ENCODE measurements at regions not wholly inside any gene's neighbourhood (a gene's known extent, or its start where the extent isn't known, plus 50 kb on each side); places are given as distances from the start of the nearest gene placed in this dataset.

DNA sequence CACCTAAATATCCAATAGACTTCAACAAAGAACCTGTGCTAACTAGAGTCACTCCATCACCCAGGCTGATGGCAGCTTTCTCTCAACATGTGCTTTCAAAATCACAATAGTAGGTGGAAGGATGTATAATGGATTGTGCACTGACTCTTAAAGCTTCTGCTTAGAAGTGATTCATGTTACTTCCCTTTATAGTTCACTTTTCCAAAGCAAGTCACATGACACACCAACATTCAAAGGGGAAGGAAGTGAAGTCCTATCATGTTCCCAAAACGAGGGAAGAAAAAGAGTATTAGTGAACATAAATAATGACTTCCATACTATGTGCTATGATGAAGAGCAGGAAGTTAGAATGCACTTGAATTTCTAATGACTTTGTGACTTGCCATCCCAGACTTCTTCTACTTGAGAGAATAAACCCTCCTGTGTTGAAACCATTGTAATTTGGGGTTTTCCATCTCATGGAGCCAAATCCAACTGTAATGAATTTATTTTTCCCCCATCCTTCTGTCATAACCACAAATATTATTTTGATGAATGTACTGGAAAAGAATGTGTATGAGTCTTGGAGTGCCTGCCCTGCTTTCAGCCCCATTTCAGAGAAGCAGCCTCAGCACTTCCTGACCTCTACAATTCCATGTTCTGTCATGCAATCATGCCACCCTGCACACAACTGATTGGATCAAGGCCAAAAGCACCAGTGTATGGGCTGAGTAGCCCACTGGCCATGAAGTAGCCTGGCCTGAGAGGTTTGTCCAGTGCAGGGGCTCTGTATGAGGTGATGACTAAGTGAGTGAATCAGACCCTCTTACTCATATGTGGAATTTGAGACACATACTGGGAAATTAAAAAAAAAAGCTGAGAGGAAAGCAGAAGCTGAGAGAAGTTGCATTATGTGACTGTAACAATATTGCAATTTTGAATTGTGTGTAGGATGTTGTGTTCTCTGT lies 525.9 kb upstream of the CLINT1 start:
- peak; percentile 44 for DNase-seq (ENCODE audit: low read depth, low spot score)
- peak overlapping the region; percentile 85 for H3K27ac ChIP-seq

DNA sequence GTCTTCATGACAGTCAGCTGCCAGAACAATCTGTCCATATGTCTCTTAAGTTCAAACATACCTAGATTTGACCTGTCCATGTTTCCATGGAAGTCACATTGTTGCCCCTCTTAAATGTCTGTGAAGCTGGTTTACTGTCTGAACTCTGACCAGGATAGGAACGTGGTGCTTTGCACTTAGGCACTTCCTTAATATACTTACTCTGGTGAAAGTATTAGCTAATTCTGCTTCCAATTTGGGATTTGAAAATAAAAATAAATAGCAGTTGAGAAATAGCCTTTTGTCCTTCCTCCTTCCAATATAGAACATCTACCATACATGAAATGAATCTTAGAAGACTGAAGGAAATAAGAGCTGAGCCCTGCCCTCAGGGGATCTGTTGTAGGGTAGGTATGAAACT lies 524.5 kb upstream of the CLINT1 start:
- DNase-seq (ENCODE audit: low read depth, low spot score): no peak
- peak overlapping the region; percentile 85 for H3K27ac ChIP-seq

DNA sequence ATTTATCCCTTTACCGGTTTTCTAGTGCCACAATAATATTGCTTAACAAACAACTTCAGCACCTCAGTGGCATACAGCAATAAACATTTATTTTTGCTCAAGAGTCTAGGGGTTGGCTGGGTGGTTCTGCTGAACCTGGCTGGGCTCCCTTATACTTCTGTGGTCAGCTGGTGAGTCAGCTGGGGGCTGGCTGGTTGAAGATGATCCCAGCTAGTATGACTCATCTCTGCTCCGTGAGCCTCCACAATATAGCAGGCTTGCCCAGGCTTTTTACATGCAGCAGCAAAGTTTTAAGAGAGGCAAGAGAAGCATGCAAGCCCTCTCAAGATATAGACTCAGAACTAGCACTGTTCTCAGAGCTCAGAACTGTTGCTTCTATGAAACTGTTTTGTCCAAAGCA lies 523.5 kb upstream of the CLINT1 start:
- DNase-seq (ENCODE audit: low read depth, low spot score): peak; percentile 78

DNA sequence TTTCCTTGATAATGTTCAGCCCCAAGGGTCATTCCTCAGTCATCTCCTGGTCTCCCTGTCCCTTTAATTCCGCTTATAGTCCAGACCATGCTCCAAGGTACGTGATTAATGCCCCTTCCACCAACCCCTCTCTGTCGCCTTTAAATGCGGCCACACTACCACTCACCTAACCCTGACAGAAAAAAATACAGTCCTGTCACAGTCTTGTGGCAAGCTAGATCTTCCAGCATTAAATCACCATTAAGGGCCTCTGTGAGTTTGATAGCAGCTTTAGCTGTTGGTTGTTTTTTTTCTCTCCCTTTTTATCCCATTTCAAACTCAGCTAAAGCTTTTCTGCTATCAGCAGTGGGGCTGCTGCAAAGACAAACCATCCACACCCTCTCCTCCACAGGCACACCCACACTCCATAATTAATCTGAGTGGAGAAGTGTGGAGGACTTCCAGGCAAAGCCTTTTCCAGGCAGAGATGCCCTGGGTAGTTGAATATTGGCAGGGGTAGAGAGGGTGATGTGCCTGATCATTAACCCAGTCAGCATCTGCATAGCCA lies 522.7 kb upstream of the CLINT1 start:
- DNase-seq (ENCODE audit: low read depth, low spot score): no peak
- no peak overlapping the region for H3K27ac ChIP-seq

More for the DNA sequence above, 523.5 kb upstream of the CLINT1 start:
- no peak overlapping the region for H3K27ac ChIP-seq

DNA sequence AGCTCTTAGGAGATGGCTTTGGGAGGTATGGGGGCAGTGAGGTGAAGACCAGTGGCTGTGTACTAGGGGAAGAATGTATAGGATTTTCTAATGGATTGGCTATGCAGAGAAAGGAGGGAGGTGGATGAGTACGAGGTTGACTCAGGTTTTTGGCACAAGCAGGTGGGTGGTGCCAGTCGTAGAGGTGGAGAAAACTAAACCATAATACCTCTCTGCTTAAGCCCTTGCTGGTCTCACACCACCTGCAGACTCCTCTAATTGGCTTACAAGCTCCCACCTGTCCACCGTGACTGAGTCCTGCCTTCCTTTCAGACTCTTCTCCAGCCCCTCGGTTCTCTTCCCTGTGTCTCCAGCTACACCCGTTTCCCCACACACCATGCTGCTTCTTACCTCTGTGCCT lies 521.7 kb upstream of the CLINT1 start:
- DNase-seq (ENCODE audit: low read depth, low spot score): peak; percentile 48
- H3K27ac ChIP-seq: no peak overlapping the region

DNA sequence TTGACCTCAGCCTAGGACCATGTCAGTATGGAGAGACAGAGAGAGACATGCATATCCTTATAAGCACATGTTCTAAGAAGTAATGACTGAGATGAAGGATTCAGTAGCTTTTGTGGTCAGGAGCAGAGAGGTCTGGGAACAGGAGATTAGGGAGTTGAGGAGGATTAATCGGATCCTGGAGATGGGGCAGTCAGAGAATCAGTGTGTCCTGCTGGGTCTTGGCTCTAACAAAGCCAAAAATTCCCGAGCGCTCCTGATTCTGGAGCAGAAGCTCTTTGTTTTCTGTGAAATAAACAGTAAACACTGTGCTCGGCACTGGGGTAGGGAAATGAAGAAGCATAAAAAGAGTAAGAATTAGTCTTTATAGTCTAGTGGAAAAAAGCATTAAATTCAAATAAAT lies 520.0 kb upstream of the CLINT1 start:
- H3K27ac ChIP-seq: no peak overlapping the region
- no peak for DNase-seq (ENCODE audit: low read depth, low spot score)

DNA sequence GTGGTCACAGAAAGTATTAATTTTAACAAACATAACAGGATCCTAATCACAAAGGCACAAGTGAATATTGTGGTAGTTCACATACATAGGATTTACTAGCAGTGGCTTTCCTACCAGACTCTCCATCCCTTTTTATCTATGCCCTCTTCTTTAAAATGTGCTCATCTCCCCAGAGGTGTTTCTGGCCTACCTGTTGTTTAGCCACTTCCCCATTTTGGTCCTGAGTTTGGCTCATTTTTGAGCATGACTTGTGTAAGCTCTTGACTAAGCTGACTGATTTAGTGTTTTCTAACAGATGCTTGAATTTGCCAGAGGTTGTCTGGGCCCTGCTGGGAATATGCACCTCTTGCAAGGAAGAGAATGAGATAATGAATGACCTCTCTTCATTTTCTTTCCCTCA lies 517.7 kb upstream of the CLINT1 start:
- no peak overlapping the region for H3K27ac ChIP-seq
- no peak for DNase-seq (ENCODE audit: low read depth, low spot score)

DNA sequence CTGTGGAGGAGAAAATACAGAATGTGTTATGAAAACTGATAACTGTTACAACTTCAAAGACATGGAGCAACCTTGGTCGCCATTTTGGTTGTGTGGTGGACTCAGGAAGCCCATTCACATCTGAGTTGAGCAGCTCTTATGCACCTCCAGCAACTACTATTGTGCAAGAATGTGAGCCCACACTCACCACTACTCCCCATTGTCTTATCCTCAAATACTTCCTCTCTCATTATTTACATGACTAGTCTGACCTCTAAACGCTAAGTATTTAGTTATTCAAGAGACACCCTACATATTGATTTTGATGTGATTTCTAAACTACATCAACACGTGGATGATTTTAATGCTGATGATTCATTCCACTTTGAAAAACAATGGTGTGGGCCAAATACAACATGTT lies 516.6 kb upstream of the CLINT1 start:
- no peak overlapping the region for H3K27ac ChIP-seq
- DNase-seq (ENCODE audit: low read depth, low spot score): no peak

DNA sequence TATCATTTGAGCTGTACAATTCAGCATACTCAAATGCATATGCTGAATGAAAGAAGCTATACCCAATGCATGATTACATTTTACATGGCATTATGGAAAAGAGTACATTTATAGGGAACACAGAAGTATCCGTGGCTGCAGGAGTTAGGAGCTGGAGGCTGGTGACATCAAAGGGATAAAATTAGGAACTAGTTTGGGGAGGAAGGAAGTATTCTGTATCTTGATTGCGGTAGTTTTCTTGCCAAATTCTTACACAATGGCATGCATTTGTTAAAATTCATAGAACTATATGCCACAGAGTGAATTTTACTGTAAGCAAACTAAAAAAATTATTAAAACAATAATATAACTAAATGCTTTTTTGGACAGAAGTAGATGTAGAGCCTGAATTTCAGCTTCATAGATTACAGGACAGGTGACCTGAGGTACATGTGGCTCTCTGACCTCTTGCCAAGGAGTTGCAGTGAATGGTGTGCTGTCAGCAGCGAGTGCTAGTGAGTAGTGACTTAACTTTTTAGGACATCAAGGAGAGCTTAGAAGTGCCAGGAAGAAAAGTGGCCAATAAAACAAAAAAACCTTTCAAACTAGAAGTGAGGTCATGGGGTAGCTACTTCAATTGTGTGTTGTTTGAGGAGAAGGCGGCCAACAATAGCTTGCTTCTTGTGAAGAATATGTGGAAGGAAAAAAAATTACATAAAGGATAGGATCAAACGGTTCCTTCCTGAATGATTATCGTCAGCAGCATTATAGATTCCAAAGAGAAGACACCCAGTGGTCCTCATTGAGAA lies 514.9 kb upstream of the CLINT1 start:
- no peak overlapping the region for H3K27ac ChIP-seq
- no peak for DNase-seq (ENCODE audit: low read depth, low spot score)

DNA sequence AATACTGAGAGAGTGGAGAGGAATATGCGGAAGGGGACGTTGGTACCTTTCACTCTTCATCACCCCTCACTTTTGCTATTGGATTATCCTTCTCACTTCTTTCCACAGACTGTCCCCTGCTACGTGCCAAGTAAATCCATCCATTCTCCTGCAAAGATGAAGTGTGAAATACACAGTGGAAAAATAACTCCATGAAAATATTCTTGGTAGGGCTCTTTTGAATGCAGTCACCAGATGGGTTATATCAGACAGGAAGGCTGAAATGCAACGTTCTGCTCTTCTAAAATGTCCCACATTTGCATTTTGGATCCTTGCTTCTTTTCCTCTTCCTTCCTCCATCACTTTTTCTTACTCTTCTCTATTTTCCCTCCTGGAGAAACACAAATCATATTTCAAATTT lies 510.3 kb upstream of the CLINT1 start:
- no peak for DNase-seq (ENCODE audit: low read depth, low spot score)
- no peak overlapping the region for H3K27ac ChIP-seq

DNA sequence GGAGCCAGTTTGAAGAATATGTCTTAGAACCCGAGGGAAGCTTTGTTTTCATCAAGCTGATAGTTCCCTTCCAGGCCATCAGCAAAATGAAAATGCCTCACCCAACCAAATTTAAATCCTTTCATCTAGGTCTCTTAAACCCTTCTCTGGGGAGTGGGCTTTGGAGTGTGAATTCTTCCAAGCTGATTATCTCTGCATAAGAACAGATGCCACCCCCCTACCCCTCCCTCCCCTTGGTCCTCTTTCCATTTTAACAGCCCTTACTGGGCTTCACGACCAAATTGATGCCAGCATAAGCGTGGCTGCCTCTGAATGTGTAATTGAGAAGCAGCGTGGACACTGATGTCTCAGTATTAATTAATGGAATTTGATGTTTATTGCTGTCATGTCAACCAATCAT lies 509.7 kb upstream of the CLINT1 start:
- no peak overlapping the region for H3K27ac ChIP-seq
- no peak for DNase-seq (ENCODE audit: low read depth, low spot score)

DNA sequence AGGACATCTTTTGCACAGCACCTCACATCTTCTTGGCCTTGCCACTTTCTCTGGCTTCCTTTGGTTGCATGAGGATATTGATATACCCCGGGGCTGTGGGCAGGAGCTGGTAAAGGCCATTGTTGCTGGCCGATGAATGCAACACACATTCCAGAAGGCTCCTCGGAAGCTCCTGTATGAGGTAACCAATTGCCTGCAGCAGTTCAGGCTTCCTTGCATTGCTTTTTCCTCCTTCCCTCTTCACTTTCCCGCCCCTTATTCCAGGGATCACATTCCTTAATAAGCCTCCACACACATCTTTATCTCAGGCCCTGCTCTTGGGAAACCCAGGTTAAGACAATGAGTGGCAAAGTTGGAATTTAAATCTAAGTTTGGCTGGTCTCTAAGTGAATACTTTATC lies 505.4 kb upstream of the CLINT1 start:
- H3K27ac ChIP-seq: no peak overlapping the region
- DNase-seq (ENCODE audit: low read depth, low spot score): no peak

DNA sequence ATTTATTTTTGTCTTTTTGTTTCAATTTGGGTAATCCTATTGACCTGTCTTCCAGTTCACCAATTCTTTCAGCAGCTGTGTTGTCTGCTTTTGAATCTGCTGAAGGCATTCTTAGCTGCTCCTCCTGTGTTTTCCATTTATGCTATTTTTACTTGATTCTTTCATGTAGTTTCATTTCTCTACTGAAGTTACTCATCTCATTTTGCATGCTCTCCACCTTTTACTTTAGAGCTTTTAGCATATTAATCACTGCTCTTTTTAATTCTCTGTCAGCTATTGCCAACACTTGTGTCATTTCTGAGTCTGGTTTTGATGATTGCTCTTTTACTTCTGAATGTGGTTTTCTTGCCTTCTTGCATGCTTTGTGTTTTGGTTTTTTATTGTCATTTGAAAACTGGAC lies 496.0 kb upstream of the CLINT1 start:
- no peak overlapping the region for H3K27ac ChIP-seq
- no peak for DNase-seq (ENCODE audit: low read depth, low spot score)

DNA sequence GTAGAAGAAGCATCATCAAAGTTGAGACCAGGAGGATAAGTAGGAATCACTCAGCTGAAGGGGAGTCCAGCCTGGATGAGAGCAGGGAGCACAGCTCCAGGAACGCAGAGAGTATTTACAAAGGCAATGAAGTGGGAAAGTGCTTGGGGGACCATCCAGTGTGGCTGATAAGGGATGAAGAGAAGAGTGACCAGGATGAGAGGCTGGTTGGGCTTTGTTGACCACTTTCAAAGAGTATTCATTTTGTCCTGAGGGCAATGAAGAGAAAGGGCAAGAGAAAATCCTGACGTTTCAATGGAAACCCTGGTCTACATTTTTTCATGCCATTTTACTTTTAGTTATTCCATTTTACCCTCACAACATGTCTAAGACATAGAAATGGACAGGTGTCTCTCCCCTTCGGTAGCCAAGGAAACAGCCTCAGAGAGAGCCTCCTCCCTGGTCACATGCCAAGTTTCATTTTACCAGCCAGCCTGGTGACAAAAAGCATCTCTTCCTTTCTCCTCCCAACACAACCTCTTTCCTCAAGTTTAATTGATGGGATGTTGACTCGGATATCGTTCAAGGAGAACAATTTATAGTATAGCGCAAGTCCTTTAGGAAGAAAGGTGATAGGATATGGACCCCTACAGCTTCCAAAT lies 492.7 kb upstream of the CLINT1 start:
- H3K27ac ChIP-seq: no peak overlapping the region
- DNase-seq (ENCODE audit: low read depth, low spot score): no peak

DNA sequence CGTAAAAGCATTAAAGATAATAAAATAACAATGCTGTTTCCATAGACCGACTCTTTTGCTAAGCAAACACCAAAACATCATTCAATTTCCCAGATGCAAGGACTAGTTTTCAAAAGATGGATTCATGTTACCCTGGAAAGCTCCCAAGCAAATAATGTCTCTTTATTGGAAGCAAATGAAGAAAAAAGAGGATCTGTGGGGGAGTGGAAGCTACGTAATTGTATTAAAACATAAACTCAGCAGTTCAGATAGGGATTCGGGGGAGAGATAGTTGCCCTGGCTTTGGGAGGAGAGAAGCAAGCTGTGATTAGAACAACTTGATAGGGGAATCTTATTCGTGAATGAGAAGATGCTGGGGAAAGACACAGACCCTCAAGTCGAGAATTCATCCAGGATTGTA lies 491.0 kb upstream of the CLINT1 start:
- DNase-seq (ENCODE audit: low read depth, low spot score): no peak
- H3K27ac ChIP-seq: no peak overlapping the region

DNA sequence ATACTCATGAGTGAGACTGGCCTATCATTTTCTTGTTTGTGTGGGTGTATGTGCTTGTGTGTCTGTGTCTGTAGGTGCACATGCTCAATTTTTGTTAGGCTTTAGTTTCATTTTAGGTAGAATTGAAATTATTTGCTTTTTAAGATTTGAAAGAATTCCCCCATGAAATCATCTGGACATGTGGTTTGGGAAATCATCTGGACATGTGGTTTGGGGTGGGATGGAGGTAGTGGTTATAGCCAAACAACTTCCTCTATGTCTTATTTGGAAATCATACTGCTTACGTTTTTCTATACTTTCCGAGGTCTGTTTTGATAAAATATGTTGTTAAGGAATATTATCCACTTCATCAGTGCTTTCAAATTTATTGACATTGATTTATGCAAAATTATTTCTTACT lies 485.4 kb upstream of the CLINT1 start:
- no peak overlapping the region for H3K27ac ChIP-seq
- no peak for DNase-seq (ENCODE audit: low read depth, low spot score)

DNA sequence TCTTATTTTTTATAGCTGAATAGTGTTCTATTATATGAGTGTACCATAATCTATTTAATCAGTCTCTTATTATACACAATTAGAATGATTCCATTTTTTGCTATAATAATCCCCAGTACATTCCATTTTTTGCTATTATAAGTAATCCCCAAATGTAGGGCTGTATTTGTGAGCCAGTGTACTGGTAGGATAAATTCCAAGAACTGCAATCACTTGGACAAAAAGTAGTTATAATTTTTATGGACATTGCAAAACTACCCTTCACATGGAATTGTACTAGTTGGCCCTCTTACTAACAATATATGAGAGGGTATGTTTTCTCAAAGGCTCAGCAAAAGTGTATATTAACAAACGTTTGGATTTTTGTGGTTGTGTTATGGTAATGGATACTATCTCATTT lies 481.7 kb upstream of the CLINT1 start:
- H3K27ac ChIP-seq: no peak overlapping the region
- DNase-seq (ENCODE audit: low read depth, low spot score): no peak

DNA sequence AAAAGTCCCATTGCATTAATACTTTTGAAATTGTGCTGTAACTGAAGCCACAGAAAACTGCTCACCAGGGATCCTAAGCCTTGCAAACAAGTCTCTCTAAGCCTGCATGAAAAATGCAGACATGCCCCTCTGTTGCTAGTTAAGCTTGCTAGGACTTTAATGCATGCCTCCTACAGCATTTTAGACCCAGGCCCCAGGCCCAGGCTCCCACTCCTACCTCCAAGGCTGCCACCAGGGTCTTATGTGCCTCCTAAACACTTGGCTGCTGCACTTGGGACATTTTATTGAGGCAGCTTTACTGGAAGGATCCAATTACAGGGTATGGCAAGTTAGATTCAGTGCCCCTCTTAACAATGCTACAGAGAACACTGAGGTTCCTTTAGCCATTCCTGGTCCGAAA lies 467.3 kb upstream of the CLINT1 start:
- no peak overlapping the region for H3K27ac ChIP-seq
- no peak for DNase-seq (ENCODE audit: low read depth, low spot score)

DNA sequence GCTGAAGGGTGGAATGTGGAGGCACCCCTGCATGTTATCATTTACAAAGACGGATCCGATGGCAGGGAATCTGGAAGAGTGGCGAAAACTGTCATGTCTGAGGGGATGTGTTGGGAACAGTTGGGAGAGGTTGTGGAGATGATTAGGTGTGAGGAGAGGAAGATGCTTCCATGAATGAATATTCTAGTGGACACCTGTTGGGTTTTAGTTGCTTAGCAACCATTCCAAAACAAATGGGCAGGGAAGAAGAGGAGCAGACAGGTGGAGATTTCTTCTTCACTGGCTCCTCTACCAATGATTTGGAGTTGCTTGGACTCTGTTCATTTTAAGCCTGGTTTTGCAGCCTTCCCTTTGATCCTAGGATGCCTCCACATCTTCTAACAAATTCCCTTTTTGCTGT lies 465.3 kb upstream of the CLINT1 start:
- no peak overlapping the region for H3K27ac ChIP-seq
- no peak for DNase-seq (ENCODE audit: low read depth, low spot score)

DNA sequence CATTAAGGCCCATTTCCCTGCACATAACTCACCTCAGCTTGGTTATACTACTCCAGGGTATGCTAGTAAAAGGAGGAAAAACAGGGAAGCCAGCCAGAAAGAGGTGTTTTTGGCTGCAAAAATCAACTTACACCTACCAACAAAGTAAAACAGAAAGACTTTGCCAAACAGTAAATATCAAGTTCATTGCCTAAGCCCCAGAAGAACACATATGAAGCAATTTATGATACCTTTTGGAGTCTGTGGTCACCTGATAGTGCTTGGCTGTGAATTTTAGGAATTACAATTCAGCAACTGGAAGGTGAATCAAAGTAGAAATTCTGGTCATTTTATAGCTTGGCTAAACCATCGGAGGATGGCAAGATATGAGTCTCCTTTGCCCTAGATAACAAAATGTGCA lies 463.7 kb upstream of the CLINT1 start:
- H3K27ac ChIP-seq: no peak overlapping the region
- no peak for DNase-seq (ENCODE audit: low read depth, low spot score)

DNA sequence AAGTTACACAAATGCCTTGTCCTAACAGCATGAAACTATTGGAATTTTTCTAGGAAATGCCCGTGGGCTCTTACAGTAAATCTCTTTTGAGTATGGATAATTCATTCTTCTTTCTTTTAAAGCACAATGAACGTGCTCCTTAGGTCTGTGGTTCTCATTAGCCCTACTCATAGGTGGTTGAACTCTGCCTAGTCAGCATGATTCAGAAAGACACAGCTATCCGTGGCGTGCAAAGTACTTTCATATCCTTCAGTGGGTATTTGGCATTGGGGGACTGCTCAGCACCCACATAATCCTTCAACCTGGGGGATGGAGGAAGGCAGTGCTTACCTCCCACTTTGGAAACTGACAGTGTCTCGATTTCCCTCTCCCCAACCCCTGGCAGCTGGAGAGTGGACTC lies 462.0 kb upstream of the CLINT1 start:
- no peak for DNase-seq (ENCODE audit: low read depth, low spot score)
- H3K27ac ChIP-seq: no peak overlapping the region

Measured in epithelial cell of prostate (primary cell).